Right atrium auricular region (tissue), 2 donors: ENCODE measurements at regions not wholly inside any gene's neighbourhood (a gene's known extent, or its start where the extent isn't known, plus 50 kb on each side); places are given as distances from the start of the nearest gene placed in this dataset.

Experiments used
- DNase-seq: peaks from one replicate; pipeline ENCODE4 v3.0.0-alpha.2; 2019; ENCODE audit warnings: low spot score
- H3K27ac ChIP-seq, 2 donors: fragments of 200-600 bp; sonication (generic); 1 replicate in 1 of 2; 2 replicates in 1 of 2; pipeline ENCODE4 v1.5.1; 2016 to 2019
- H3K27me3 ChIP-seq, 2 donors: fragments of 200-600 bp; sonication (generic); one replicate each; pipeline versions ENCODE4 v1.5.1 to v1.6.0; 2017 to 2019
- H3K36me3 ChIP-seq: fragments of 200-600 bp; sonication (generic); one replicate; pipeline ENCODE4 v1.5.1; 2016
- H3K4me1 ChIP-seq, 2 donors: fragments of 200-600 bp; sonication (generic); one replicate each; pipeline versions ENCODE4 v1.5.1 to v1.6.0; 2017 to 2019
- H3K4me3 ChIP-seq, 2 donors: fragments of 200-600 bp; sonication (generic); 1 replicate in 1 of 2; 2 replicates in 1 of 2; pipeline ENCODE4 v1.5.1; 2017 to 2019; ENCODE audit warnings: mild to moderate bottlenecking in 1 of 2, moderate library complexity in 1 of 2
- H3K9me3 ChIP-seq, 2 donors: fragments of 200-600 bp; sonication (generic); one replicate each; pipeline ENCODE4 v1.5.1; 2019
- TF ChIP-seq, protein P1 (sequence below), 2 donors: fragments of 200-600 bp; sonication (generic); IDR thresholded peaks; one replicate each; pipeline ENCODE4 v1.5.1; 2019; ENCODE audit warnings: antibody characterized with exemption in 2 of 2

GRCh38 chr10:109126541-109126940 is 796.8 kb downstream of the XPNPEP1 start:
- Histone ChIP-seq H3K27ac (no peak overlapping the region), H3K4me3 (no peak overlapping the region), H3K36me3 (no peaks in the 10 kb centered on the region), H3K27me3 (no peaks in the 10 kb centered on the region), H3K9me3 (no peaks in the 10 kb centered on the region), H3K4me1 (no peaks in the 10 kb centered on the region)
- no peak for DNase-seq
- TF ChIP-seq, protein P1, sequence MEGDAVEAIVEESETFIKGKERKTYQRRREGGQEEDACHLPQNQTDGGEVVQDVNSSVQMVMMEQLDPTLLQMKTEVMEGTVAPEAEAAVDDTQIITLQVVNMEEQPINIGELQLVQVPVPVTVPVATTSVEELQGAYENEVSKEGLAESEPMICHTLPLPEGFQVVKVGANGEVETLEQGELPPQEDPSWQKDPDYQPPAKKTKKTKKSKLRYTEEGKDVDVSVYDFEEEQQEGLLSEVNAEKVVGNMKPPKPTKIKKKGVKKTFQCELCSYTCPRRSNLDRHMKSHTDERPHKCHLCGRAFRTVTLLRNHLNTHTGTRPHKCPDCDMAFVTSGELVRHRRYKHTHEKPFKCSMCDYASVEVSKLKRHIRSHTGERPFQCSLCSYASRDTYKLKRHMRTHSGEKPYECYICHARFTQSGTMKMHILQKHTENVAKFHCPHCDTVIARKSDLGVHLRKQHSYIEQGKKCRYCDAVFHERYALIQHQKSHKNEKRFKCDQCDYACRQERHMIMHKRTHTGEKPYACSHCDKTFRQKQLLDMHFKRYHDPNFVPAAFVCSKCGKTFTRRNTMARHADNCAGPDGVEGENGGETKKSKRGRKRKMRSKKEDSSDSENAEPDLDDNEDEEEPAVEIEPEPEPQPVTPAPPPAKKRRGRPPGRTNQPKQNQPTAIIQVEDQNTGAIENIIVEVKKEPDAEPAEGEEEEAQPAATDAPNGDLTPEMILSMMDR (IDR thresholded peaks at IDR 0.05): no peak

- no peaks in the 10 kb centered on the region for H3K36me3 ChIP-seq
Observed at GRCh38 chr10:109126016-109126415, 797.3 kb downstream of the XPNPEP1 start.

DNA sequence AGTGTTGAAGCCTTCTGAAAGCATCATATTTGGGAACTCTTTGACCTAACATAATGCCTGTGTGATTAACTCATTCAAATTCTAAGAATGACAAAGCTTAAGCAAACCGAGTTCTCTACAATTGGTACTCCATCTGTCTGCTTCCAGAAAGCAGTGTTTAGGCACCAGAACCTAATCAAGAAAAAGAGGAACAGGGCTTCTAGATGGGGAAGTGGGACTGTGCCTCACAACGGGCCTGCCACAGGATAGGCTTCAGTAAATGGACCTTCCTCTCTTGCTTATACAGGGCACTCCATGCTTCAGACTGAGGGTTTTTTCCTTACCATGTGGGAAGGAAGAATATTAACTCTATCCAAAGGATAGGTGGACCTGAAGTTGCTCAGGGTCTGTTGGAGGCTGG is 808.1 kb downstream of the XPNPEP1 start:
- DNase-seq: no peak
- Histone ChIP-seq H3K4me1 (no peaks in the 10 kb centered on the region), H3K4me3 (no peak overlapping the region), H3K27me3 (no peaks in the 10 kb centered on the region), H3K27ac (no peak overlapping the region), H3K36me3 (no peaks in the 10 kb centered on the region), H3K9me3 (no peaks in the 10 kb centered on the region)
- TF ChIP-seq, protein P1 (IDR thresholded peaks at IDR 0.05): no peak

More at GRCh38 chr10:109126016-109126415, 797.3 kb downstream of the XPNPEP1 start:
- Histone ChIP-seq H3K4me1 (no peaks in the 10 kb centered on the region), H3K4me3 (no peak overlapping the region), H3K27ac (no peak overlapping the region), H3K27me3 (no peaks in the 10 kb centered on the region), H3K9me3 (no peaks in the 10 kb centered on the region)
- no peak for DNase-seq
- TF ChIP-seq, protein P1 (IDR thresholded peaks at IDR 0.05): no peak

GRCh38 chr10:109114579-109114978 is 808.7 kb downstream of the XPNPEP1 start:
- H3K36me3 ChIP-seq: no peaks in the 10 kb centered on the region
- H3K4me1 ChIP-seq: no peaks in the 10 kb centered on the region
- no peak for DNase-seq
- H3K27ac ChIP-seq: no peak overlapping the region
- H3K27me3 ChIP-seq: no peaks in the 10 kb centered on the region
- H3K4me3 ChIP-seq: no peak overlapping the region
- H3K9me3 ChIP-seq: no peaks in the 10 kb centered on the region
- TF ChIP-seq, protein P1 (IDR thresholded peaks at IDR 0.05): no peak

- TF ChIP-seq, protein P1 (IDR thresholded peaks at IDR 0.05): no peak
- Histone ChIP-seq H3K27me3 (no peaks in the 10 kb centered on the region), H3K4me1 (no peaks in the 10 kb centered on the region), H3K9me3 (no peaks in the 10 kb centered on the region), H3K36me3 (no peaks in the 10 kb centered on the region), H3K27ac (no peak overlapping the region), H3K4me3 (no peak overlapping the region)
- no peak for DNase-seq
Observed at GRCh38 chr10:109106604-109107003, 816.7 kb downstream of the XPNPEP1 start.

DNA sequence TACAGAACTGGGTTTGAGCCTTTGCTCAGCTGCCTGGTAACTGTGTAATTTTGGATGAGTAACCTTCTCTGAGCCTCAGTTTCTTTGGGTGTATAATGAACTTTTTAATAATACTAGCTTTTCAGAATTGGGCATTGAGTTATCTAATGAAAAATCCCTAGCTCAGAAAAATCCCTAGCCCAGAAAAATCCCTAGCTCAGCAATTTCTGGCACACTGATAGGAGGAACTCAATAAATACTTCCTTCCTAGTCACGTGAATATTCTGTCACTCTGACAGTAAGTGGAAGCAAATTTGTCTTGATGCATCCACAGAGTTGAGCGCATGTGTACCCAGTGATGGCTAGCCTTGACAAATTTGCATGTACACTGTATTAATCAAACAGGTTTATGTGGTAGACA is 817.6 kb downstream of the XPNPEP1 start:
- TF ChIP-seq, protein P1 (IDR thresholded peaks at IDR 0.05): no peak

More for the DNA sequence above, 817.6 kb downstream of the XPNPEP1 start:
- no peaks in the 10 kb centered on the region for H3K9me3 ChIP-seq
- H3K4me1 ChIP-seq: no peaks in the 10 kb centered on the region
- H3K27ac ChIP-seq: no peak overlapping the region
- no peak for DNase-seq
- no peak overlapping the region for H3K4me3 ChIP-seq
- no peaks in the 10 kb centered on the region for H3K36me3 ChIP-seq
- H3K27me3 ChIP-seq: no peaks in the 10 kb centered on the region
